Epithelial cell of proximal tubule (primary cell): ENCODE measurements at regions not wholly inside any gene's neighbourhood (a gene's known extent, or its start where the extent isn't known, plus 50 kb on each side); places are given as distances from the start of the nearest gene placed in this dataset.

Source experiments
- DNase-seq: peaks from one replicate; pipeline ENCODE4 v3.0.0-alpha.2; 2011; ENCODE audit warnings: low read depth
- H3K4me3 ChIP-seq: 2 replicates; pipeline ENCODE4 v1.5.1; 2011; ENCODE audit warnings: low read depth, mild to moderate bottlenecking, low read length
- CTCF ChIP-seq: conservative IDR thresholded peaks from 2 replicates; pipeline ENCODE4 v1.5.1; 2012; ENCODE audit warnings: low read depth, mild to moderate bottlenecking, low read length

- H3K4me3 ChIP-seq: no peak overlapping the region
- DNase-seq: no peak
- TF ChIP-seq CTCF: no peak
Observed at GRCh38 chr2:62315476-62315875, 119.6 kb downstream of the B3GNT2 start.

- DNase-seq: no peak
- TF ChIP-seq CTCF: no peak
- H3K4me3 ChIP-seq: no peak overlapping the region
Observed at GRCh38 chr2:62314291-62314690, 118.4 kb downstream of the B3GNT2 start.

DNA sequence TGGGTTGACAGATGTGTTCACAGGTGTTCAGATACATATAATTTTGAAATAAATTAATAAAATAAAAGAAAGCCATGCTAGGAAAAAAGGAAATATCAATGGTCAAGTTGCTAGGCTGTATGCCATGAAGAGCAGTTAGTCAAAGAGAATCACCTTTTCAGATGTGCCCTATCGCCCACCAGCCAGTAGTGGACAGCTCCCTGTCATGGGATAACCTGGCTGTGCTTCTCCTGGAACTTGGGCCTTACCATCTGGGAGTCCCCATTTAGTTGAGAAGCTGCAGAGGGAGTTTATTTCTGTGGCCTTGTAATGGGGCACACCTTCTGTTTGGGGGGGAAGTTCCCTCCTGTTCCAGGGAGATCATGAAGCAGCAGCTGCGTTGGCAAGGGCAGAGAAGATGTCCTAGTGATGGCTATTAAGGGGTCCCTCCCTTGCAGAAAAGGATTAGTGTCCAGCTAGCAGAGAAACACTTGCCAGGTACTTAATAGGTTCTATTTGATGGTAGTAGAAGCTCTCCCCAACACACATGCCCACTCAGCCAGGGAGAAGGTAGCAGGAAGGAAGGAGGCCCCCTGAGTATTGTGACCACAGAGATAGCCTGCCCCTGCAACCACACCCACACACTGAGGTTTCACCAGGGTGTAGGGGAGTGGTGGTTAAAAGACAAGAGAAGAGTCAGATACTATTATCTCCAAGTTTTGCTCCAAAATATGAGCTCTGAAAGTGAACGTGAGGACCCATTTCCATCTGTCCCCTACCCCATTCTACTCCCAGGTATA, 117.7 kb downstream of the B3GNT2 start:
- no peak overlapping the region for H3K4me3 ChIP-seq
- DNase-seq: no peak
- no peak for TF ChIP-seq CTCF

GRCh38 chr2:62309465-62310091, 113.7 kb downstream of the B3GNT2 start:
- no peak overlapping the region for H3K4me3 ChIP-seq
- no peak for TF ChIP-seq CTCF
- no peak for DNase-seq

DNA sequence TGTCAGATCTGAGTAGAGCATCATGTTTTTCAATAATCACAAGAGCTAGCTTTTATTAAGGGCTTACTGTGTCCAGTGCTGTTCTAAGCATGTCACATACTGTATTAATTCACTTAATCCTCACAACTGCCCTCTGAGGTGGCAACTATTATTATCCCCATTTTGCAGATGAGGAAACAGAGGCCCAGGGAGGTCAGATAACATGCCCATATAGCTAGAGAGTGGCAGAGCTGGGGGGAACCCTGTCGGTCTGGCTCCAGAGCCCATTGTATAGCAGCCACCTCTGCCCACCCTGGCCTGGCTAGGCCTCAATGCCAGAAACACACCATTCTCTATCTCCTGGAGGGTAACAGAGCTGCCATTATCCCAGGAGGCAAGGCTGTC, 113.2 kb downstream of the B3GNT2 start:
- no peak for TF ChIP-seq CTCF
- no peak overlapping the region for H3K4me3 ChIP-seq
- DNase-seq: no peak

GRCh38 chr2:62307469-62308389, 111.8 kb downstream of the B3GNT2 start:
- no peak for DNase-seq
- no peak for TF ChIP-seq CTCF
- H3K4me3 ChIP-seq: no peak overlapping the region
